G401.6 (cell line): ENCODE measurements at regions not wholly inside any gene's neighbourhood (a gene's known extent, or its start where the extent isn't known, plus 50 kb on each side); places are given as distances from the start of the nearest gene placed in this dataset.
A peak's percentile ranks its signal among the peaks of the same experiment; 100 is the strongest.
"Not testable (repeated sequence)": the region's sequence is repeated elsewhere in the genome, so short reads cannot be mapped to it uniquely, and the experiment has no call there.

Experiments used
- FAIRE-seq: peaks from 2 replicates; lab custom pipeline; 2012; peaks lifted over from hg19 to GRCh38; lab: Jason Lieb, UNC

DNA sequence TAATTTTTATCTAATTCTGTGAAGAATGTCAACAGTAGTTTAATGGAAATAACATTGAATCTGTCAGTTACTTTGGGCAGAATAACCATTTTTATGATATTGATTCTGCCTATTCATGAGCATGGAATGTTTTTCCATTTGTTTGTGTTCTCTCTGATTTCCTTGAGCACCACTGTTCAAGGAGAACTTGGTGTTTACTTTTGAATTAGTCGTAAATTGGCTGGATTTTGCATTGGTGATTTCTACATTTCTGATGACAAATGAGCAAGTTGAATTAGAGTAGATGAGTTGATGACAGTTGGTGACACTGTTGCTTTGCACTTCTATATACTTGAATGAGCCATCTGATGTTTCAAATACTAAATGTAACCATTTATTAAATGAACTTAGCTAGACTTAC, 1007.3 kb upstream of the ADAMTS5 start:
- FAIRE-seq = not testable (repeated sequence)

DNA sequence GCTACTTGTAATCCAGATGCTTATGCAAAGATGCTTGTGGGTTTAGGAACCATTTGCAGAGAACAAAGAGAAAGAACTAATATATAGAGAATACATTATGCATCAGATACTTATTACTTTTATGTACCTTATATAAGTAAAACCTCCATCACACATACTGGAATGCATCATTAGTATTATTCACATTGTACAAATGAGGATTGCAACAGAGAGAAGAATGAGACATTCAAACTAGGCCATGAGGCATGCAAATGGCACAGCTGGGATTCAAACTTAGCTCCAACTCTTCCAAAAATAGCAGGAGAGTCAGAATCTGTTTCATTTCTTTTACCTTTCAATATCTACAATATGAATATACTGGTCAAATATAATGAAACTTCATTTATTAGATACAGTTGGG, 1001.4 kb upstream of the ADAMTS5 start:
- not testable (repeated sequence) for FAIRE-seq

DNA sequence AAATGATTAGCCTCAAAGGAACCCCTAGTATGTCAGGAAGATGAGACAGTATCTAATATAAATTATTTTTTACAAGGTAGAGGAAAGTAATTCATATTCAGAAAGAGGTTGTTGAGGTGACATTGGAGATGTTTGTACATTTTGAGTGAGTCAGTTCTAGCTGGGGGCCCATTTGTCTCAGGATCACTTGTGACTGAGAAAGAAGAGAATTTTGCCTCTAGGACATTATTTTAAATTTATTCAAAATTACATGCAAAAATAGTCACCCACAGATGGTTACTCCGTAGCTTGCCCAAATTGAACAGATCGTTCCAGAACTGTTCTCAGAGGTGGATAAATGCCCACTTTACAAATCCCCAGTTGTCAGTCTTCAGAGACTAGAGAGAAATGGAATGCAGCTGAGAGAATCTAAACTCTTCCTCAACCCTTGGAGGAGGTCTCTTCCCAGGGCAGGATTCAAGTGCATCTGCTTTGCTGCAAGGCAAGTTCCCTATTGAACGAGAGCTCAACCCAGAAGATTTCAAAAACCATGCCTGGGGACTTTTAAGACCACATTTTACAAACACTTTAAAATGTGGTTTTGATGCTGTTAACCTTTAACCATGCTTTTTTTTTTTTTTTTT, 987.8 kb upstream of the ADAMTS5 start:
- FAIRE-seq = no peak

DNA sequence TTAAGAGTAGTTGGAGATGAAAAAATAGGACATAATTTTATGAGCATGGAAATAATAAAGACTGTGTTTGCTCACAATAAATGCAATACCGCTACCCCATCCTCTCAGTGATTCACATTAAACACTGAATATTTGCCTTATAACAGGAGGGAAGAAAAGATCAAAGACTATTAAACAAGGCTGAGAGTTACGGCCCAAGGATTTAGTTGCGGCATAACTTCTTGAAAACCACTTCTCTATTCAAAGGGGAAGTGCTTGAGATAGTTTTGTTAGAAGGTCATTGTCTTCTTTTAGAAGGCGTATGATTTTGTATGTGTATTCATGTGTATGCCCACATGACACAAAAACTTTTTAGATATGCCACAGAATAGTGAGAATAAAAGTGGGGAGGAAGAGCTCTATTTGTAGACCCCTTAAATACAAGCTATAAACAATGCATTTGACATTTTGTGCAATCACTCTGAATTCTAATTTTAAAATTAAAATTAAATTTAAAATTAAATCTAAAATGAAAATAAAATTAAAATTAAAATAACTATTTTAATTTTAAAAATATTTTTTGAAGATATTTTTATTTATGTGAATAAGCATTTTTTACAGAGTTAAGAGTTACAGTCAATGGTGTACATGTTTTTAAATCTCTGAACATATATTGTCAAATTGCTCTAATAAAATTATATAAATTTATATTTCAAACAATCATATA, 986.6 kb upstream of the ADAMTS5 start:
- FAIRE-seq = peak; percentile 86

DNA sequence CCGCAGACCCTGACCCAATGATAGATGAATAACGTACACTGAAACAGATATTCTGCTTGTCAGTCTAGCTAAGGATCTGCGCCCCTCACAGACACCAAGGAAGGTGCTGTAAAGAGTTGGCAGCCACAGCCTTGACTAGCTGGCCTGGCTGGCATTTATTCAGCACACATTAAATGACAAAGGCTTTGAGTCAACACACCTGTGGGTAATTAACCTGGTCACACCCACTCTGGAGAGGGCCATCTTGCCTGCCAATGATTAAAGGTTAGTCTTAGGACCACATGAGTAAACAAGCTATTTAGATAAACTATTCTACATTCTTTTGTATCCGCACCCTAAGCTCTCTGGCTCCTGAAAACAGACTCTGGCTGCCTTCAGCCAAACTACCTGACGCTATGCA, 982.2 kb upstream of the ADAMTS5 start:
- FAIRE-seq = not testable (repeated sequence)

DNA sequence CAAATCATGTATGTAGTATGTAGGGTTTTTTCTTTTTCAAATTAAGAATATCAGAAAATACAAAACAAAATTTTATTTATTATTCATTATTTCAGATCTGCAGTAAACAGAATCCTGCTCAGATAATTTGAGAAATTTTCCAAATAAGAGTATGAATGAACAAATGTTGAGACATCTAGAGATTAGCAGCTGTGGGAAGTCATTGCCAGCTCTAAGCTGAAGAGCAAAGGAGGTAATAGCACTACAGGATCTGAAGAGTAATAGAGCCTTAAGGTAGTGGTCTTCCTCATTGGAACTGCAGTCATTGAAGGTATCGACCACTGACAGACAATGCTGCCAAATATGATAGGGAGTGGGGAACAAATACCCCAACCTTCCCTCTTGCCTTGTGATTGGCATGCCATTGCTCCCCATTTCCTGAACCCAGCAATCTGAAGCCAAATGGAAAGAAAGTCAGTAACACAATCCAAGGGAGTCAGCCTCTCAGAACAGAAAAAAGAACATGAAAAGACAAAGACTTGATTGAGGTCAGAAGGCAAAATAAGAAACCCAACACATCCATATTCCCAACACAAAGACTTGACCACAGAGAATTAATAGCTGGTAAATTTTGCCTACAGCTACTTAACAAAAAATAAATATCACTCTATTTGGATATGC, 963.4 kb upstream of the ADAMTS5 start:
- FAIRE-seq = not testable (repeated sequence)

DNA sequence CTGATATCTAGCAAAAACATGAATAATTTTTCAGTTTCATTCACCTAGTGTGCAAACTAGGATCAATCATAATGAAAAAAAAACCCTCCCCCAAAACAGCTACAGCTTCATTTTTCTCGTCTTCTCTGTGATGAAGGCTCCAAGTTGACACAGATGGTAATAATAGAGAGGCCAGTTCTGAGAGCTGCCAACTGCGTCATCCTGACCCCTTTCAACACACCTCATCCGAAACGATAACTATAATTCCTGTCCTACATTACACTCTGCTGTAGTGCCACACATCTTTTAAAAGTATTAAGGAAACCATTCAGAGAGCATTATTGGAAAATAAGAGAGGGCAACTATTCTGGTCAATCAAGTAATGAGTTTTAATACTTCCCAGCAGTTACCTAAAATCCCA, 962.3 kb upstream of the ADAMTS5 start:
- FAIRE-seq = not testable (repeated sequence)

DNA sequence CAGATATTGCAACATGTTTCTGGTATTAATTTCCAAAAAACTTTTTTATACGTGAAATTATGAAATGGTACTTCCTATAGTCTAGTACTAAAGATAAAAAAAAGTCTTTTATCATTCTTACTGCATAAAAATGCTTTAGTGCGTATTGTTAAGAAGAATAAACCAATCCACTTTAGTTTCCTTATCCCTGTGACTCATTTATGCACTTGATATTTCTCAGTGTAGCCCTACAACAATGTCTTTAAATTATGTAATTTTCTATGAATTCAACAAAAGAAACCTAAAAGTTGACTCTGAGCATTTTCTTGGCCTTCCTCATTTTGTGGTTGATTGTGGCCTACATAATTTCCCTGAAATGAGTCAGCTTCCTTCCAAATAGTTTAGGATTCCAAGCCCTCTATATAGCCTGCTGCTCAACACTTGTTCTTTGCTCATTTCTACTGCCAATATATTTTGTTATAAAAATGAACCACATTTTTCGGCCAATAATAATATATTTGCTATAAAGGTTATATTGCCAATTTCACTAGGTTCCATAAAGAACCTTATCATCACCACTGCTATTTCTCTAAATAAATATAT, 961.7 kb upstream of the ADAMTS5 start:
- not testable (repeated sequence) for FAIRE-seq

DNA sequence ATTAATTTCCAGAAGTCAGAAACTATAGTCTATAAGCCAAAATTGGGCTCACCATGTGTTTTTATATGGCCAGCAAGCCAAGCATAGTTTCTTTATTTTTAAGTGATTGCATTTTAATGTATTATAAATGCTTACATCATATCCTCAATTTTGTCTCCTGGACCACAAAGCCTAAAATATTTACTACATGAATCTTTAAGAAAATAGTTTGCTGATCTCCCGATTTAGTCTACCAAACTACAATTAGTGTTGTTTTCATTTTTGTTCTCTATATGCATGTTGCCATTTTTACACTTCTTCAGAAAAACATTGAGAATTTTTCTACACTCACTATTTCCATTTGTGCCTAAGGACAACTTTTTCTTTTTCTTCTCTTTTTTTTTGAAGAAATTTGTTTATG, 954.5 kb upstream of the ADAMTS5 start:
- not testable (repeated sequence) for FAIRE-seq

DNA sequence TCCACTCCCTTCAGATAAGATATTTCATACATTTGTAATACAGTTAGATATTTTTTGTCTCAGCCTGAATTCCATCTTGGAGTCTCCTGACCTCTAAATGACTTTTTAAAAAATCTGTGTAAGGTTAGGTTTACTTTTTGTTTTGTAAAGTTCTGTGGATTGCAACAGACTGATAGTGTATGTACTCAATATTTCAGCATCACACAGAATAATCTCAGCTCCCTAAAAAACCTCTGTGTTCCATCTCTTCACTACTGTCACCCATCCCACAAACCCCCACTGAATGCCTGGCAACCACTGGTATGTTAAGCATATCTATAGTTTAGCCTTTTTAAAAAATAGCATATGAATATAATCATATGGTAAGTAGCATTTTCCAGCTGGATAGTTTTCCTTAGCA, 951.1 kb upstream of the ADAMTS5 start:
- FAIRE-seq = not testable (repeated sequence)

DNA sequence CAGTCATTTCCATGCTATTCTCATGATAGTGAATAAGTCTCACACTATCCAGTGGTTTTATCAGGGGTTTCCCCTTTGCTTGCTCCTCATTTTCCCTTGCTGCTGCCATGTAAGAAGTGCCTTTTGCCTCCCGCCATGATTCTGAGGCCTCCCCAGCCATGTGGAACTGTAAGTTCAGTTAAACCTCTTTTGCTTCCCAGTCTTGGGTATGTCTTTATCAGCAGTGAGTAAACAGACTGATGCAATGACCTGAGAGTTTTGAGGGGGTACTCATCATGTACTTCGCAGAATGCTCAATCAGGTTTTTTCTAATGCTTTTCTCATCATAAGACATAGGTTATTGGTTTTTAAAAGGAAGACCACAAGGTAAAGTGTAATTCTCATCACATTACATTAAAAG, 949.4 kb upstream of the ADAMTS5 start:
- not testable (repeated sequence) for FAIRE-seq

DNA sequence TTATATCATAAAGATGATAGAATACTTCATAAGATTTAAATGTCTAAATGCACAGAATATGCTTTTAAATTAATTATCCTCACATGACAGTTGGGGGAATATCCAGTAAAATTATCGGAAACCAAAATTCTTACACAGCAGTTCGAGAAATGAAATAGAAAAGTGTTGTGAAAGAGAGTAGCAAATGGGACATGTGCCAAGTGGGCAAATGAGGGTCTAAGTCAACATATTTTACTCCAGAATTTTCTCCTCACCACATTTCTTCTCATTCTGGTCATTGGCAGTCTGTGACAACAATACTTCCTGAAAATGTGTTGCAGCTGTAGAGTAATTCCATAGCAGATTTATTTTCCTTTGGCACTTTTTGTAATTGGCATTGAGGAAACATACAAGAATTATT, 945.2 kb upstream of the ADAMTS5 start:
- not testable (repeated sequence) for FAIRE-seq

DNA sequence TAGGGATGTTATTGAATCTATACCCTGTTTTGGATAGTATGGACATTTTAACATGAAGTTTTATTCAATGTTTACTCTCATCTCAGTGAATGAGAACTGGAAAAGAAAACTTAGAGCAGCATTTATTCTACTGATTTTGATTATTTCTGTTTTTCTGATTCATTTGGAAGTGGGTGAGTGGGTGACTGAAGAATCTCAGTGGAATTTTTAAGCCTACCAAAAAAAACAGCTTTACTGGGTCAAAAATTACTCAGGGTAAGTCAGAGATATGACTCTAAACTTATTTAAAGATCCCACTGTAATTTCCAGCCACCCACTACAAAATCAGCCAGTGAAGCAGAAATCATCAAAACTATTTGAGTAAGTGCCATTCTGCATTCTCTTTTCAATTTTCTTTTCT, 942.6 kb upstream of the ADAMTS5 start:
- not testable (repeated sequence) for FAIRE-seq

DNA sequence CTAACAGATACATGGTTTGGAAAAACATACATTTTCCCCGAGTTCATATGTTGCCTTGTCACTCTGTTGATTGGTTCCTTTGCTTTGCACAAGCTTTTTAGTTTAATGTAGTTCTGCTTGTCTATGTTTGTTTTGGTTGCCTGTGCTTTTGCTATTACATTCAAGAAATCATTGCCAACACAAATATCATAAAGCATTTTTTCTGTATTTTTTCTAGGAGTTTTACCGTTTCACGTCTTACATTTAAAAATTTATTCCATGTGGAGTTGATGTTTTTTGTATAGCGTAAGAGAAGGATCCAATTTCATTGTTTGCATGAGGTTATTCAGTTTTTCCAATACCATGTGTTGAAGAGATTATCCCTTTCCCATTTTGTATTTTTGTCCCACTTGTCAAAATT, 941.9 kb upstream of the ADAMTS5 start:
- not testable (repeated sequence) for FAIRE-seq

DNA sequence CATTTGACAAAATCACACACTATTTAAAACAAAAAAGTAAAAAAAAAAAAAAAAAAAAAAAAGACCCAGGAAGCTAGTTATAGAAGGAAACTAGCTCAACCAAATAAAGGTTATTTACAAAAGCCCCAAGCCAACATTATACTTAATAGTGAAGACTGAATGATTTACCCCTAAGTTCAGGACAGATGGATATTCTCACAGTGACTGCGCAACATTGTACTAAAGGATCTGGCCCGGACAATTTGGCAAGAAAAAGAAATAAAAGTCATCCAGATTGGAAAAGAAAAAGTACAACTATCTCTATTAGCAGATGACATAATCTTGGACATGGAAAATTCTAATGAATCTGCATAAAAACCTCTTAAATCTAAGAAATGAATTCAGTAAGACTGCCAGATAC, 936.0 kb upstream of the ADAMTS5 start:
- peak; percentile 85 for FAIRE-seq

DNA sequence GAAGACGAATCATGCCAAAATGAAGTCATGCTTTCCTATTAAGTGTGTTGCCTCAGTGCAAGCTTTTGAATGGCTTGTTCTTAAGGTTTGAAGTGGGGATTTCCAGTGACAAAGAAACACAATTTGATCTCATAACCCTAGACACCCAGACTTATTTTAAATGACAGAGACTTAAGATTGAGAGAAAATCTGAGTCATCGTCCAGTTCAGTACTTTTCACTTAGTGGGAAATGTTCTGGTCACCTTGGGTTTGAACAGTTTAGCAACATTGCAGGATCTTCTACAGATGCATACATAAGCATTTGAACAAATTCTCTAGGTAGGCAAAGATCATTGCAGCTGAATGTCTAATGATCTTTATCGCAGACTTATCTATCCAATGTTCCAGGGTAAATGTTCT, 926.7 kb upstream of the ADAMTS5 start:
- not testable (repeated sequence) for FAIRE-seq

DNA sequence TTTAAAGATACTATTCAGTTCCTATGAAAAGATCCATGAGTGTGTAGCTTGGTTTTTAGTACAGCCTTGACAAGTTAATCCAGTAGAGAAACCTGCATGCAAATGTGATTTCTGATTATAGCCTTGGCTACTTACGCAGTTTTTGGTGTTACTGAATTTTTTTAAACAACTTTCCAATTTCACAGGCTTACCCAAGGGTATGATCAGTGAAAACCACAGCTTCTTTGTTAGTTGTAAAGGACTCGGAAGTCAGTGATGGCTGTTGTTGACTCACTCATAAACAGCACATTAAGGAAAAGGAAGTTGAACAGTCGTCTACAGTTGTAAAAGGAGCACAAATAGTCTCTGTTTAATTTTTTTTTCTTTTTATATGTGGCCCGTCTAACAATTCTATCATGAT, 924.6 kb upstream of the ADAMTS5 start:
- not testable (repeated sequence) for FAIRE-seq

DNA sequence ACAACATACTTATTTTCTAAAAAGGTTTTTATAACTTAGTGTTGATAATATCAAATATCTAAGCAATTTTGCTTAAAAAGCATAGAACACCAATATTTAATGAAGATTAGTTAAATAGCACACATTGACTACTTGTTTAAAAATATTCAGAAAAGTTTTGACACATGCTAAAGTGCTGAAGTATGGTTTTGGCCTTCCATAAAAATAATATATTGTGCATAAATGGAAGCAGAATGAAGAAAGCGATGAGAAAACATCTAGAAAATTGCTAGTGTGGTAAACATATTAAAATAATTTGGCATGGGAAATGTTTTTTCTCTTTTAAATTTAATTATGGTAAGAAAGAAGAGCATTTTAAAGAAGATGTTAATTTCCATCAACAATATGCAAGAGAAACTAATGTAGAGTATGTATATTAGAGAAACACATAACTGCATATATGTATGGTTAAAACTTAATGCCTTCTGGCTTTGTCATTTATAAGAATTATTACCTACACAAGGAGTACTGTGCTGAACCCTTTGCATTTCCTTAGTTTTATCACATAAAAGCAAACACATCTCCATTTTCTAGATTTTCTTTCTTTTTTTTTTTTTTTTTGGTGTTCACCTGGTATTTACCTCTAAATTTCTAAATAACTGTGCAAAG, 921.0 kb upstream of the ADAMTS5 start:
- not testable (repeated sequence) for FAIRE-seq

DNA sequence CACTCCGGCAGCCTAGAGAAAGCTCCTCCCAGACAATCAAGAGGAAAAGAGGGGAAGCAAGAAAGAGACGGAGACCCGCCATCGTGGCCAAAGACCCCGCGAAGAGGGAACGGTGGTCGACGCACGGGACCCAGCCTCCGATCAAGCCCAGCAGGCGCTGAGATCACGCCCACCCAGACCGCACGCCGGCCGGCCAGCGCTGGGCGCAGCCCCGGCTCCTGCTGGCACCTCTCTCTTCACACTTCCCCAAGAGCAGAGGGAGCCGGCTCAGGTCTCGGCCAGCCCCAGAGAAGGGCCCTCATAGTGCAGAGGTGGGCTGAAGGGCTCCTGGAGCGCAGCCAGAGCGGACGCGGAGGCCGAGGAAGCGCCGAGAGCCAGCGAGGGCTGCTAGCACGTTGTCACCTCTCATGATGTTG, 918.4 kb upstream of the ADAMTS5 start:
- FAIRE-seq = no peak

DNA sequence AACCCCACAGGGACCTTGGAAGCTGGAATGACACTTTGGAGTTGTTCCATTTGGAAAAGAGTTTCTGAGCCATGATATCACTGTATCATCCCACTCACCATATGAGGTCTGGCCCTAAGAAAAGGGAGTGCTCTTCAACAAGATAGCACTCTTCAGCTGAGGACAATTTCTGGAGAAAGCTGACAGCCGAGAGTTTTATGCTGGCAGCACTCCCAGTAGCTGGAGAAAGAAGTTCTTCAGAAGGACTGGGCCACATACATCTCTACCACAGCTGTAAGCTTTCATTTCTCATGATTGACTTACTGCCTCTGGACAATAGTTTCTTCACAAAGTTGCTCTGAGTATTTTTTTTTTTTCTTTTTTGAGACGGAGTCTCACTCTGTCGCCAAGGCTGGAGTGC, 914.4 kb upstream of the ADAMTS5 start:
- not testable (repeated sequence) for FAIRE-seq

DNA sequence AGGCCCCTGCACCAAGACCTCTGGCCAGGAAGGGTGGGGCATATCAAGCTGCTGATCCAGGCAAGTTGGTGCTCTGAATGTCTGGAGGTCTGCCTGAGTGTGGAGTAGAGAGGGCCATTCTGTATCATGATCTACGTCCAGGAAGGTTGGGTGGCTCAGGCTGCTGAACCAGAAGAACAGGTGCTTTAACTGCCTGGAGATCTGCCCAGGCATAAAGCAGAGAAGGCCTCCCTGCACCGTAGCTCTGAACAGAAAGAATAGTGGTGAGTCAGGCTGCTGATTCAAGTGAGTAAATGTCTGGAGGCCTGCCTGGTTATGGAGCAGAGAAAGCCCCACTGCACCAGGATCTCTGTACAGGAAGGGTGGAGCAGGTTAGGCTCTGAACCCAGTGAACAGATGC, 905.5 kb upstream of the ADAMTS5 start:
- FAIRE-seq = not testable (repeated sequence)

DNA sequence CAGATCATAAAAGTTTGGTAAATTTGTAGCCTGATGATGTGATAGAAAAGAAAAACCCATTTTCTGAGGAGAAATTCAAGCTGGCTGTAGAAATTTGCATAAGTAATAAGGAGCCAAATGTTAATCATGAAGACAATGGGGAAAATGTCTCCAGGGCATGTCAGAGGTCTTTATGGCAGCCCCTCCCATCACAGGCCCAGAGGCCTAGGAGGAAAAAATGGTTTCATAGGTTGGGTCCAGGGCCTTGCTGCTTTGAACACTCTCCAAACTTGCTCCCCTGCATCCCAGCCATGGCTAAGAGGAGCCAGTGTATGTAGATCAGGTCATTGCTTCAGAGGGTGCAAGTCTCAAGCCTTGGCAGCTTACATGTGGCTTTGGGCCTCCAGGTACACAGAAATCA, 903.9 kb upstream of the ADAMTS5 start:
- FAIRE-seq = not testable (repeated sequence)
